RPMI8226 (cell line): ENCODE measurements at regions not wholly inside any gene's neighbourhood (a gene's known extent, or its start where the extent isn't known, plus 50 kb on each side); places are given as distances from the start of the nearest gene placed in this dataset.

Source experiments
- DNase-seq: peaks from one replicate; pipeline ENCODE4 v3.0.0-alpha.2; 2015

DNA sequence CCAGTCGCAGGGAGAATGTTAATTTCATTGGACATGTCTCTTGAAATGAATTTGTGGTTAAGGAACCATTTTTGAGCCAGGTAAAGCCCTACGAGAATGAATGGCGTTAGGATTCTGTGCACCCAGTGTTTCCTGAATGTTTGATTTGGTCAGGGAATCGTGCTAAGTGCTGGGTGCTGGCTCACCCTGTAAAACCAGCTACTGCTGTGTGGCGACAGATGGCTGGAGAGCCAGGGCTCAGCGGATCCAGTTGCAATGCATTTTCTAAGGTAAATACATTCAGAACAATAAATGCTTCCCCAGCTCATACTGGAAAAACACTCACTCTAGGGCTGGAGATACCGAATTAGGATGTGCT is 355.5 kb downstream of the GLRX3 start:
- no peak for DNase-seq

DNA sequence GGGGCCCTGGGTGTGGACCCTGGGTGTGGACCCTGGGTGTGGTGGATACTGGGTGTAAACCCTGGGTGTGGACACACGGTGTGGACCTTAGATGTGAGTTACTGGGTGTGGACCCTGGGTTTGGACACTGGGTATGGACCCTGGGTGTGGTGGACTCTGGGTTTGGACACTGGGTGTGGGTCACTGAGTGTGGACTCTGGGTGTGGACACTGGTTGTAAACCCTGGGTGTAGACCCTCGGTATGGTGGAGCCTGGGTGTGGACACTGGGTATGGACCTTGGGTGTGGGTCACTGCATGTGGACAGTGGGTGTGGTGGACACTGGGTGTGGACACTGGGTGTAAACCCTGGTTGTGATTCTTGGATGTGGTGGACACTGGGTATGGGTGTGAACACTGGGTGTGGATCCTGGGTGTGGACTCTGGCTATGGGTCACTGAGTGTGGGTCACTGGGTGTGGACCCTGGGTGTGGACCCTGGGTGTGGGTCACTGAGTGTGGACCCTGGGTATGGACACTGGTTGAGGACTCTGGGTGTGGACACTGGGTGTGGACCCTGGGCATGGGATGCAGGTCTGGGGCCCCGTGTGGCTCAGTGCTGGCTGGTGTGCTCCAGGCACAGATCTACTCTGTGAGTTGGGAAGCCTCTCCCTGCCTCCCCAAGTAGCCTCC is 356.2 kb downstream of the GLRX3 start:
- no peak for DNase-seq

DNA sequence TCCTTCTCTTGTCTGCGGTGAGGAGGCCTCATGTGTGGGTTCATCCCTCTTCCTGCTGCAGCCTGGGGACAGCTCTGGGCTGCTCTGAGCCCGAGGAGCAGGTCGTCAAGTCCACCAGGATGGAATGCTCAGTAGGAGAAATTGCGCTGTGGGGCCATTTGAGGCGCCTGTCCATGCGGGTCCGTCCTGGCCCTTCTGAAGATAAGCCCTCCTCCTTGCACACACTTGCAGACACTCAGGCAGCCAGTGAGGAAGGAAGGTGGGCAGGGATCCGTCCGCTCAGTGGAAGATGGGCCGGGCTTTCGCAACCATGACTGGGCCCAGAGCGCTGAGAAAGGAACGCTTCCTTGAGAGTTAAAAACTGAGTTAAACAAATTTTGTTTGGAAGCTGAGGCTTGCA is 356.8 kb downstream of the GLRX3 start:
- no peak for DNase-seq

DNA sequence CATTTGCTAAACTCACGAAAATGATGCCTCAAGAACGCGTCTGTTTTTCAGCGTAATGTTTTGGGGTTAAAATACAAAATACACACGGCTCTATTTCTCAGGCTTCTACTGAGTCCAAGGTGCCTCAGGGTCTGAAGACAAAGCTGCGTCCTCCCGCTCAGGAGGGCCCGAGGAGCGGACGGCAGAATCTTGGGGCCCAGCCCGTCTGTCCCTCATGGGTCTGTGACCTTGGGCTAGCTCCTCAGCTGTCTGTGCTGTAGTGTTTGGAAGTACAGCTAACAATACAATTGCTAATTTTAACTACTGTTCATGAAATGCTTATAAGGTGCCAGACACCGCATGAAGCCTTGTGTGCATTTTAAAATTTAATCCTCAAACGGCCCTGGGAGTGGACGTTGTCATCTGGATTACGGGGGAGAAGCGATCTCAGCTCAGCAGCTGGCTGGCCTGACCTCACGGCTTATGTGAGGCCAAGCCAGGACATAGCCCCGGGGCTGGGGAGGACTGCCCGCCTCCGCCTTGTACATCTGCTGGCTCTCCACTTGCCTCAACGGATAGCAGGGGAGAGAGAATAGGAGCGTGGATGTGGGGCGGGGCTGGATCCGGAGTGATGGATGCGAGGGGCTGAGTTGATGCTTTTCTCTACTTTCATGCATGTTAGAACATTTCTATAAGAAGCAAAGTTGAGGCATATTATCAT is 357.4 kb downstream of the GLRX3 start:
- no peak for DNase-seq

DNA sequence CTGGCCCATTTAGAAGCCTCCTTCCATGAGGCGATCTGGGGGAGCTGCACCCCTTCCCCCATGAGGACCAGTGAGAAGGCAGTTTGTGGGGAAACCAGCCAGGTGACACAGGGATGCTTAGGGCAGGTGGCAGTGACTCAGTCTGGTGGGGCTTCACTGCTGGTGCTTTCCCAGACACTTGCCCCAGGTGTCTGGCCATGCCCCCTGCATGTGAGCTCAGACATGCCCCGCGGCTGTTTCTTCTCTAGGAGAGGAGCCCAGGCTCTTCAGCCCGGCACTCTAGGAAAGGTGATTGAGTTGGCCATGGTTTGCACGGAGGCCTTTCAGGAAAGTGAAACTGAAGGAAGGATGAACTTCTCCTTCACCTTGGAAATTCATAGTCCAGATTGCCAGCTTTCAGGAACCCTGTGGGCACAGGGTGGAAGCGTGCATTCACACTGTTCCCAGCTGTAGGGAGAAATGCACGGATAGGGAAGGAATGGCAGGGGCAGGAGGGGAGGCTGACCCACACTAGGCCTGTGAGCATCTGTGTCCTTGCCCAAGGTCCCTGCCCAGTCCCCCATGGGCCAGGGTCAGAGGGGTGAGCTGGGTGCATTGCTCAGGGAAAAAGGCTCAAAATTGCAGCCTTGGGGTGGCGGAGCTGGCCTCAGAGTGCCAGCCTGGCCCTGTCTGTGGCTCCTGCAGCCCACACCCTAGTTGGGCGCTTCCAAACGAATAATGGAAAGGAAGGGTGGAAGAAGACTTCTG is 359.1 kb downstream of the GLRX3 start:
- no peak for DNase-seq

DNA sequence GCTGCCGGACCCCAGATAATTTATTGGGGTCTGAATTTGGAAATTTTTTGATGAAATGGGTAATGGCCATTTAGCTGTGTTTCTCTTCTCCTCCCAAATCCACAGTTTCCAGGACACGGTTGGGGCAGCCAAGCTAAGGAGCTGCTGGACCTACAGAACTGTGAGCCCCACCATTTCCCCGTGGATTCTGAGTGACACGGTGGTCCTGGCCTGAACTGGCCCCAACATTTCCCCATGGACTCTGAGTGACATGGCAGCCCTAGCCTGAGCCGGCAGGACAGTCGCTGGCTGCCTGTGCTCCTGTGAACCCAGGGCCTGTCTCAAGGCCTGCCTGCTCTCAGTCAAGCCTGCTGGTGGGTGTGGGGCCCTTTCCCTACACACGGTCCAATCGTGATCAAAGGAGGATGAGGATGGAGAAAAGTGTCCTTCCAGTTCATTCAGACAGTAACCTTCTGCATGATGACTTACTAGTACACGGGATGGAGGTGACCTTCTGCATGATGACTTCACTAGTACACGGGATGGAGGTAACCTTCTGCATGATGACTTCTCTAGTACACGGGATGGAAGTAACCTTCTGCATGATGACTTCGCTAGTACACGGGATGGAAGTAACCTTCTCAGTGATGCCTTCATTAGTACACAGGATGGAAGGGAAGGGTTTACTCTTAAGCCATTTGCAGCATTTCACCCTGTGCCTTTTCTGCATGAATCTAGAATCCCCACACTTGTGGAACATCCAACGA is 359.9 kb downstream of the GLRX3 start:
- DNase-seq: no peak

DNA sequence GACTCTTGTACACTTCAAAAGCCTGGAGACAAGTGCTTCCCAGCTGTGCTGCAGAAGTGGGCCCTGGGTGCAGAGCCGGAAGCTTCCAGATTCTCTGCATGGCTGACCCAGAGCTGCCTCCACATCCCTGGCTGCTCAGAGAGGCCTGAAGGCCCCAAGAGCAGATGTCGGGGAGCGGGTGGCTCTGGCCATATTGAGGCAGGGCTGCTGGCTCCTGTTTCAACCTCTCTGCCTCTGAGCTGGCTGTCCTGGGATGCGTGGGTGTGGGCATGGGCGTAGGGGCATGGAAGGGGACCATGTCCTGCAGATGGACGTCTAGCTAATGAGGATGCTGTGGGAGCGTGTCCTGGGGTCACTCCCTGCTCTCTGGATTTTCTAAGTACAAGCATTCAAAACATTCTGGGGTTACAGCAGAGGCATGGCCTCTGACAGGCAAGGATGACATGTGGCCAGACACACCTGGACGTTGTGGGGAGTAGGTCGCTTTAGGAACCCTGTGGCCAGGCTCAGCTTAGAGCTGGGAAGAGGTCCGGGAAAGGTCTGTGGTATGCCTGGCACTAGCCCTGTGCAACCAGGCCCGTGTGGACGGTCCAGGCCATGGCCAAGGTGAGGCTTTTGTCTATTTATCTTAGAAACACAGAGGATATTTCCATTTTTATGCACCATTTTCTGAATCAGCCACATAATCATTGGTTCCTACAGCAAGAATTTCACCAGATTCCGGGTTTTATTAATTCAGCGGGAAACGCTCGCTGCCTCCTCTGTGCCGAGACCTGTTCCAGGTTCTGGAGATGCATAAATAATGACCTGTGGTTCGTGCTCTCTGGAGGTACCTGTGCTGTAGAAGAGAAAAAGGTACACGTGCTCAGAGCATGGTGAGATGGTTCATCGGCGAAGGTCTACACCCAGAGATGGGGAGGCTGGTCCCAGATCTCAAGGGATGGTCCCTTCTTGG is 361.1 kb downstream of the GLRX3 start:
- no peak for DNase-seq

DNA sequence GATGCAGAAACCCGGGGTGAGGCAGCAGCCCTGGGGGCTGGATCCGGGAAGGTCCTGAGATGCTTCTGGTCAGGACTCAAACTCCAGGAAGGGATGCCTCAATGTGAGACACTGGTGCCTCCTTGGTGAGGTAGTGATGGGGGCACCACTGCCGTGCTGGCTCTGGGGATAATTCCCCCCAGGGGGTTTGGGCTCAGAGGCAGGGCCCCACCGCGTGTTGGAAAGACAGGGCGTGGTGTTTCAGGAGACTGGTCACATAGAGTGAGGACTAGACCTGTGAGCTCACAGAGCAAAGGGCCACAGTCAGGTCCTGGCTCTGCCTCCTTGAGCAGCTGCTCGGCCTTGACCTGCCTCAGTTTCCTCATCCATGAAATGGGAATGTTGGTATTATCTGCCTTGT is 361.9 kb downstream of the GLRX3 start:
- DNase-seq: no peak

DNA sequence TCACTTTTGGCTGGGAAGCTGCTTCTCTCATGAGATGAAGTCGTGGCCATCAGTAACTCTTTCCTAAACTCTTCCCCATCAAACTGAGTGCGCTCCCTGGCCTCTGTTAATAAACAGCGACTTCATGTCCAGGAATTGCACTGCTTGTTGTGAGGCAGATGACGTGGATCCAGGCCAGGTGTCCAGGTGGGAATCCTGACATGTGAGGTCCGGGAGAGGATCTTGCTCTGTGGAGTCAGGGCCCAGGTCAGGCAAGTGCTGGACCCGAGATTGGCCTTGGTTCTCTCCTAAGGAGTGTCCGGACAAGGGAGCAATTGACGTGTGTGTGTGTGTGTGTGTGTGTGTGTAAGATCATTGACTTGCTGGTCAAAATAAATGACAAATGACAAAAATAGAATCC is 362.7 kb downstream of the GLRX3 start:
- DNase-seq: no peak

DNA sequence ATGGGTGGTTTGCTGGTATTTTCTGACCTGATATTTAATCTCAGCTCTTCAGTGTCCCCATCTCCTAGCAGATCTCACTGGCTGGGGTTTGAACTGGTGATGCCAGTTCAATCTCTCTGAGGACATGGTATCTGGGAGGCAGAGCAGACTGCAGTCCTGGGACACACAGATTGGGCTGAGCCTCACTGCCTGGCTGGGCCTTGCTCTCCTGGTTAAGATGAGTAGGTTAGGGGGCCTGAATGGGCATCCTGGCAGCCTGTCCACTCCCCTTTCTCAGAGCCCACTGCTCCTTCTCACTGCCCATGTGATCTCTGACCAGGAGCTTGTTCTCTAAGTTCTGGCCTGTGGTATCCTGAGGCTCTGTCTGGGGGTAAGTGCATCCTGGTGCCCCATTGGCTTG is 363.4 kb downstream of the GLRX3 start:
- no peak for DNase-seq

DNA sequence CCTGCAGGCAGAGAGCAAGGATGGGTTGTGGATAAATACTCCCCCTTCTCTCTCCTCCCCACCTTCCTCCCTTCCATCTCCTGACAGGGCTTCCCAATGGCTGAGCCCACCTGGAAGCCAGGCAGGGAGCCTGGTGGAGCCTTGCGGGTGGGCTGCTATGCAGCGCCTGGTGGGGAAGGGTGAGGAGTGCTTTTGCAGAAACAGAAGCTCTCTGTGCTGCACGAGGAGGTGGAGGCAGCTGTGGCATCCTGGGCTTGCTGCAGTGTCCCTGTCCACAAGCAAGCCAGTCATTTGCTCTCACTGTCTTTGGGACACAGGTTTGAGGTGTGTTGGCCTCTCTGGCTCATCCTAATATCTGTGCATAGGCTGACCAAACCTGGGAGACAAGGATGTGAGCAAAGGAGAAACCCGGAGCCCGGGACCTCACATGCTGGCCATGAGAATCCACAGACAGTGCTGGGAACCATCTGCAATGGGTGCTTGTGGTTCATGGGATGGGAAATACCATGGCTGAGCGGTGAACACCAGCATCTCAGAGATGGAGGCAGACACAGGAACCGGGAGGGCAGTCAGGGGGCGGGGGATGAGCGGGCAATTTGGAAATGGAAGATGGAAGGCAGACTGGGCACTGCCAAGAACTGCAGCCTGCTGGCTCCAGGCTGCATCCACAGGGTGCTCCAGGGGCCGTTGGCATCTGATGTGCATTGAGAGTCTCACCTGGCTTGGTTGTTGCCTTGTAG is 364.2 kb downstream of the GLRX3 start:
- DNase-seq: no peak

DNA sequence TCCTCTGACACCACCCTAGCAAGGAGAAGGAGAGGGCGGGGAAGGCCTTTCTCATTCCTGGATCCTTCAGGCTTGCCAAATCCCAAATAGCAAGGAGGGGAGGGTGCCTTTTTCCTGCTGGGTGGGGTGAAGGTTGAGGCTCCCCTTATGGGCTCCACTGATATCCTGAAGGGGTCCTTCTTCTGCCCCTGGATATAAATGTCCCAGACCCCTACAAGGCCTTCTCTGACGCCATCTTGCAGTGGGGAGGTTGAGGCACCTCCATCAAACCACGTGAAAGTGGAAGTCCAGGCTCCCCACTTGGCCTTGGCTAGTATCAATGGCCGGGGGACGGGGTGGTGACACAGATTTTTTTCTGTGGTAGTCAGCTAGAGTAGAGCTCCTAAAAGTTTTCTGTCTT is 371.3 kb downstream of the GLRX3 start:
- DNase-seq: no peak

DNA sequence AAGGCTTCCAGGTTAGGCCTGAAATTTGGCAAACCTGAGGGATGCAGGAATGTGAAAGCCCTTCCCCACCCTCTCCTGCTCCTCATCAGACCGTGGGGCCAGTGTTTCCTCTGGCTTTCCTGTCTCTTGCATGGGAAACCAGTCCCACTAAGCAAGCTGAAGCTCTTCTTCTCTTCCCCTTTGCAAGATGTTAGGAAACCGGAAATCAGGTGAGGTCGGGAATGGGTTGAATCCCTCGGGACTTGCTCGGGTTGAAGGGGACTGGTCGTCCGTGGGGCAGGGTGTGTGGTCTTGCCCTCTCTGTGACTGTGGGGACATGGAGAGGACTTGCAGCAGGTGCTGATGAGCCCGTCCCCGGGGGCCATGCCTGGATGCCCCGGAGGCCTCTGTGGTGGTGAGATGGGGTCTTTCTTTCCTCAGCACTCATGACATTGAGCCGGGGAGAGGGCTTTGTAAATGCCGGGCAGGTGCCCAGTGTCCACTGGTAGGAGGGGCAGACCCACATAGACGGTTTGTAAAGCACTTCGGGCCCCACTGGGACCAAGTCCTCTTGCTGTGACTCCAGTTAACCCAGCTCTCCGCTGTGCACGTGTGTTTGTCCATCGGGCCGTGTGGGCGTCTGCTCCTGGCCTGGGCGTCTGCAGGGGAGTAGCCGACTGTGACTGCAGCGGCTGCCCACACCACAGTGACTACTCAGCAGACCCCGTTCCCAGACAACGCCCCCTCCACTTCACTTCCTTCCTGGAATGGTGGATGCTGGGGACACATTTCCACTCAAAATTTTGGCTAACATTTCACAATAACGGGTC is 373.9 kb downstream of the GLRX3 start:
- DNase-seq: no peak

DNA sequence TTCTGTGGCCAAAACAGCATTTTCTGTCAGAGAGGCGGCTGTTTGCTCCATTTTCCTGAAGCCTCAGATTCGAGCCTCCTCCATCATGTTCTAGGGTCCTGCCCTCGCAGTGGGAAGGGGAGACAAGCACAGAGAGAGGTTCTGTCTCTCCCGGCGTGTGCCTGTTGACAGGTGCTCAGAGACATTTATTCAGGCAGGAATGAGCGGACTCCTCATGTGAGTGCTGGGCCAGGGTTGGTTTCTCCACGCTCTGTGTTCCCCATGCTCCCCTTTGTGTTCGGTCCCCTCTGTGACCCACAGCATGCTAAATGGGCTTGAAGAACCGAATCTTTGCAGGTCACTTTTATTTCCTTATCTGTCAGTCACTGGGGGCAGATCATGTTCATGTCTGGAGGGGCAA is 374.6 kb downstream of the GLRX3 start:
- DNase-seq: no peak

DNA sequence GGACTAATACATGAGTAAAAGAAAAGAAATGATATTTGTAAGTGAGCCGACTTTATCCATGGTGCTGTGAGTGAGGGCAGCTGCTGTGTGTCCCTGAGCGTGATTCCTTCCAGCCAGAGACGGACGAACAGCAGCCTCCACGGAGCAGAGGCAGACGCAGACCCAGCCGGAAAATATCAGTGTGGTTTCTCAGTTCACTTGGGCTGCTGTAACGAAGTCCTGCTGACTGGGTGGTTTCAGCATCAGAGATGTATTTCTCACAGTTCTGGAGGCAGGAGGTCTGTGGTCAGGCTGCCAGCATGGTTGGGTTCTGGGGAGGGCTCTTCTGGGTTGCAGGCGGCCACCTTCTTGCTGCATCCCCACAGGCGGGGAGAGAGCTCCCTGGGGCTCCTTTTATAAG is 375.6 kb downstream of the GLRX3 start:
- peak; percentile 27 for DNase-seq

DNA sequence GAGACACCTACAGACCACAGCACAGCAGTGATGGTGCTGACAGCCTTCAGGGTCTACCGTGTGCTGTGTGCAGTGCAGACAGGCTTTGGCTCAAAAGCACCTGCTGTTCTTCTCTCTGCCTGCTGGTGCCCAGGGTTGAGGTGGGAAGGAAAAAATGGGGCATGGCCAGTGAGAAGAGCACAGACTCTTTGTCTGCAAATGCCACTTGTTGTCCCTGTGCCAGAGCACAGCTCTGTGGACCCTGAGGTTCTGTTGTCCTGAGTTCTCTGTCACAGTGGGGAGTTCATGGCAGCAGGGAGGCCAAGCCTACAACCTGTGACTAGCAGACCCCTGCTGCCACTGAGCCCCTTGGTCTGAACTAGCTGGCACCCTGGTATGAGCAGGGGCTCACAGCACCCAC is 376.7 kb downstream of the GLRX3 start:
- DNase-seq: peak; percentile 4

DNA sequence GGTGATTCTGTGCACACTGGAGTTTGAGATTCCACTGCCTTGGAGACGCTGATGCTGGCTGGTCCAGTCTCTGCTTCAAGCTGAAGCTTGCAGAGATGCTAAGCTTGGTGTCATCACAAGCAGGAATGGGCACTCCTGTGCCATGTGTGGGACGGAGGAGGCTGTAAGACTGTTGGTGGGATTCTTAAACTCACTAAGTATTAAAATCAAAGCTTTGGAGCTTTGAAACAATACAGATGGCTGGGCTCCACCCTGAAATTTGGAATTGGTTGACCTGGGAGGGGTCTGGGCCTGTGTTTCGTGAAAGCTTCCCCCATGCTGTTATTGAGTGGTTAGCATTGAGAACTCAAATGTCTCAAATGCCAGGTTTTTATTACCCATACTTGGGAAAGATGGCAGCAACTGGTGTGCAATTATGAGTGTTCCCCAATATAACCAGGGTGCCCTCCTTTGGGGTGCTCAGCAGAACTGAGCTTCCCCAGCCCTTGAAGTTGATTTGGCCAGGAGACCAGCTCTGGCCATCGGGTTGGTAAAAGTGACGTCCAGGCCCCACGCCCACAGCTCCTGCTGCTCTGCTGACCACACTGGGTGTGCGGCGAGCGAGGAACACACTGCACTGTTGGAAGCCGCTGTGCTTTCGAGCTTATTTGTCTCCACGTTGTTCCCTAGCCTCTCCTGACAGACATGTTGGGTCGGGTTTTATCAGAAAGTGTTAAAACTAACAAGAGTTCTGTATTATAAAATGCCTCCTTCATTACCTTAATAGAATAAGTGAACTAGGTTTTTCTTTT is 377.7 kb downstream of the GLRX3 start:
- no peak for DNase-seq

DNA sequence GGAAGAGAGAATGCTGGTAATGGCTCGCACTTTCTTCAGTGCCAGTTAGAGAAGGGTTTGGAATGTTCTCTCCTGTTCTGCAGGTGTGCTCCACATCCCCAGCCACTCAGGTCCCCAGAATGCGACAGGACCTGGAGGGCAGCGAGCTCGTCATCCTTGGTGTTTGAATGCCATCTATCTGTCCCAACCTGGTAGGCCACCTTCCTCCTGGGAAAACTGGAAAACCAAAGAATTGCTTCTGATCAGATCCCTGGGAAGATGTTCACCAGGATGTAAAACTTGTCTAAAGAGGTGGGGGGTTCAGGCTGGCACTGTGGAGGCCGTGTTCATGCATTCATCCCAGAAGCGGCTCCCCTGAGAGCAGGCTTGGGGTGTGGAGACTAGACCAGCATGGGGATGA is 379.5 kb downstream of the GLRX3 start:
- DNase-seq: no peak

DNA sequence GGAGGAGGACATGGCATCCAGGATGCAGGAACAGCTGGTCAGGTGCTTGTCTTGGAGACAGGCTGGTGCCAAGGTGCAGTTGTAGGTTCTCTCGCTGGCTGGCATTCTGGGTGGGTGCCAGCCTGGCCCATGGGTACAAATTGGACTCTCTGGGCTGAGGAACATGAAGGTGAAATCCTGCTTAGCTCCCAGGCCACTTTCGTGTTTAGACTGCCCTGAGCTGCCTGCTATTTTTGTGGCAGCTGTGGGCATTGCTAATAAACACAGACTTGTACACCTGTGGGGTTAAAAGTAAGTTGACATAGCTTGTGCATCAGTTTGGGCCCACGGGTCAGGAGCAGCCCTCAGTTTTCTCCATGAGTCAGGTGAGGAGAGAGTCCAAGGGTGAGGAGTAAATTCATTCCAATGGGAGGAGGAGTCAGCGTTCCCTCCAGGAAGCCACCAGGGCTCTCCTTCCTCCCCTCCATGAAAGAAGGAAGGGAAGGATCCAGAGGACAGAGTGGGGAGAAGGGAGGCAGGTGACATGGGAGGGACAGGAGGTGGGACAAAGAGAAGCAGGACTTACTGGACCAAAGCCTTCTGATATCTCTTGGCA is 380.0 kb downstream of the GLRX3 start:
- no peak for DNase-seq
